SK-N-SH (cell line): ENCODE measurements at regions not wholly inside any gene's neighbourhood (a gene's known extent, or its start where the extent isn't known, plus 50 kb on each side); places are given as distances from the start of the nearest gene placed in this dataset.

Source experiments
- CTCF ChIA-PET: fragments of 300-600, 350-600 bp; formaldehyde crosslinking; extraction: SDS; loops from one replicate; lab custom pipeline; 2021; lab: Yijun Ruan, JAX
- POLR2A ChIA-PET: fragments of 350-600 bp; sonication (Branson Sonifier 250); formaldehyde crosslinking; extraction: SDS; loops from one replicate; lab custom pipeline; 2020; ENCODE audit warnings: antibody characterized with exemption, inconsistent platforms; lab: Yijun Ruan, JAX
- DNase-seq: peaks from one replicate; pipeline ENCODE4 v3.0.0; 2012
- H2AFZ ChIP-seq: fragments of 200-600 bp; sonication (generic); 2 replicates; pipeline ENCODE4 v1.8.1; 2016; ENCODE audit warnings: antibody characterized with exemption, mild to moderate bottlenecking, low read depth
- H3F3A ChIP-seq: fragments of 200-600 bp; sonication (generic); replicated peaks from 2 replicates; pipeline ENCODE3; 2016; ENCODE audit warnings: antibody characterized with exemption, mild to moderate bottlenecking; ENCODE audit not compliant: insufficient read depth
- H3K27ac ChIP-seq, 2 experiments: fragments of 200-500 bp in 1 of 2; fragments of 200-600 bp in 1 of 2; sonication (Bioruptor generic) in 1 of 2; sonication (generic), shearing (Covaris generic) in 1 of 2; 2 replicates each; pipeline versions ENCODE4 v1.5.1 to v1.6.1; 2014 to 2016; ENCODE audit warnings: low read depth in 2 of 2, inconsistent platforms in 1 of 2, low read length in 1 of 2, mild to moderate bottlenecking in 1 of 2, mixed read lengths in 1 of 2
- H3K27me3 ChIP-seq: fragments of 200-600 bp; sonication (generic), shearing (Covaris generic); 2 replicates; pipeline ENCODE4 v1.6.1; 2016; ENCODE audit warnings: mixed run types; ENCODE audit not compliant: insufficient read depth
- H3K36me3 ChIP-seq, 2 experiments: fragments of 200-500 bp in 1 of 2; fragments of 200-600 bp in 1 of 2; sonication (Bioruptor generic) in 1 of 2; sonication (generic) in 1 of 2; replicated peaks in 1 of 2; 2 replicates each; pipeline versions ENCODE3 to v1.5.1; 2014 to 2016; ENCODE audit warnings: low read length in 1 of 2, mild to moderate bottlenecking in 1 of 2; ENCODE audit not compliant: insufficient read depth in 2 of 2, control insufficient read depth in 1 of 2
- H3K4me1 ChIP-seq, 2 experiments: fragments of 200-500 bp in 1 of 2; fragments of 200-600 bp in 1 of 2; sonication (Bioruptor generic) in 1 of 2; sonication (generic), shearing (Covaris generic) in 1 of 2; 2 replicates each; pipeline versions ENCODE4 v1.5.1 to v1.6.1; 2014 to 2016; ENCODE audit warnings: low read depth in 1 of 2, low read length in 1 of 2, mixed run types in 1 of 2; ENCODE audit not compliant: insufficient read depth in 2 of 2, control insufficient read depth in 1 of 2
- H3K4me2 ChIP-seq: fragments of 200-600 bp; sonication (generic), shearing (Covaris generic); 2 replicates; pipeline ENCODE4 v1.6.1; 2017; ENCODE audit warnings: mixed run types
- H3K4me3 ChIP-seq, 2 experiments: fragments of 200-500 bp in 1 of 2; fragments of 200-600 bp in 1 of 2; sonication (Bioruptor generic) in 1 of 2; sonication (generic), shearing (Covaris generic) in 1 of 2; 2 replicates each; pipeline versions ENCODE4 v1.5.1 to v1.8.1; 2014 to 2016; ENCODE audit warnings: low read depth in 2 of 2, inconsistent platforms in 1 of 2, low read length in 1 of 2, mild to moderate bottlenecking in 1 of 2, mixed read lengths in 1 of 2, moderate library complexity in 1 of 2
- H3K79me2 ChIP-seq: fragments of 200-600 bp; sonication (generic); 2 replicates; pipeline ENCODE4 v1.8.1; 2017; ENCODE audit warnings: mild to moderate bottlenecking; ENCODE audit not compliant: insufficient read depth
- H3K9ac ChIP-seq: fragments of 200-600 bp; sonication (generic); 2 replicates; pipeline ENCODE4 v1.6.1; 2017; ENCODE audit warnings: mixed run types
- H3K9me2 ChIP-seq: fragments of 200-600 bp; sonication (generic); 2 replicates; pipeline ENCODE4 v1.6.1; 2017; ENCODE audit warnings: mixed run types
- H3K9me3 ChIP-seq: fragments of 200-600 bp; sonication (generic); 2 replicates; pipeline ENCODE4 v1.6.1; 2017; ENCODE audit warnings: mixed run types, mild to moderate bottlenecking, moderate library complexity
- H4K20me1 ChIP-seq: fragments of 200-600 bp; sonication (generic); 2 replicates; pipeline ENCODE4 v1.6.1; 2017; ENCODE audit warnings: mild to moderate bottlenecking, mixed run types; ENCODE audit not compliant: insufficient read depth
- ELF1 ChIP-seq: IDR thresholded peaks from 2 replicates; pipeline ENCODE4 v1.4.0; 2012
- FOXM1 ChIP-seq: IDR thresholded peaks from 2 replicates; pipeline ENCODE4 v1.4.0; 2012; ENCODE audit warnings: low read depth, mild to moderate bottlenecking
- GABPA ChIP-seq: IDR thresholded peaks from 2 replicates; pipeline ENCODE4 v1.4.0; 2012; ENCODE audit warnings: low read depth, mild to moderate bottlenecking
- JUND ChIP-seq: IDR thresholded peaks from 2 replicates; pipeline ENCODE4 v1.4.0; 2012
- MEF2A ChIP-seq: IDR thresholded peaks from 2 replicates; pipeline ENCODE4 v1.4.0; 2012; ENCODE audit warnings: low read depth, borderline replicate concordance
- NFIC ChIP-seq: IDR thresholded peaks from 2 replicates; pipeline ENCODE4 v1.4.0; 2012; ENCODE audit warnings: borderline replicate concordance
- NRF1 ChIP-seq: IDR thresholded peaks from 2 replicates; pipeline ENCODE4 v1.6.1; 2012; ENCODE audit warnings: low read depth, mild to moderate bottlenecking, low read length
- RAD21 ChIP-seq: IDR thresholded peaks from 2 replicates; pipeline ENCODE4 v1.6.1; 2012; ENCODE audit warnings: mild to moderate bottlenecking, low read length
- RCOR1 ChIP-seq: fragments of 150-350 bp; IDR thresholded peaks from 2 replicates; pipeline ENCODE4 v1.6.1; 2017; ENCODE audit warnings: antibody characterized with exemption, low read length
- RFX5 ChIP-seq: IDR thresholded peaks from 2 replicates; pipeline ENCODE4 v1.6.1; 2012; ENCODE audit warnings: mild to moderate bottlenecking, improper control_type of control experiment, low read length
- SIN3A ChIP-seq: IDR thresholded peaks from 2 replicates; pipeline ENCODE4 v1.6.1; 2012; ENCODE audit warnings: low read depth, mild to moderate bottlenecking, low read length, moderate library complexity, borderline replicate concordance
- SMC3 ChIP-seq: IDR thresholded peaks from 2 replicates; pipeline ENCODE4 v1.6.1; 2012; ENCODE audit warnings: low read depth, low read length, improper control_type of control experiment
- TAF1 ChIP-seq: IDR thresholded peaks from 2 replicates; pipeline ENCODE4 v1.6.1; 2012; ENCODE audit warnings: low read depth, mild to moderate bottlenecking, low read length, moderate library complexity, borderline replicate concordance
- WGBS: methylation state at CpG from one replicate; pipeline ENCODE4 v1.1.6; 2017; ENCODE audit warnings: low lambda C conversion rate; 5-methylcytosine and 5-hydroxymethylcytosine counted together
- TF ChIP-seq, protein P1 (sequence below): fragments of 150-350 bp; IDR thresholded peaks from 2 replicates; pipeline ENCODE4 v1.6.1; 2017; ENCODE audit warnings: antibody characterized with exemption, low read length, low read depth, borderline replicate concordance
- TF ChIP-seq, protein P2 (sequence below): fragments of 200-600 bp; sonication (generic); IDR thresholded peaks from 2 replicates; pipeline ENCODE4 v1.6.1; 2017; ENCODE audit warnings: antibody characterized with exemption, mild to moderate bottlenecking, moderate library complexity

DNA sequence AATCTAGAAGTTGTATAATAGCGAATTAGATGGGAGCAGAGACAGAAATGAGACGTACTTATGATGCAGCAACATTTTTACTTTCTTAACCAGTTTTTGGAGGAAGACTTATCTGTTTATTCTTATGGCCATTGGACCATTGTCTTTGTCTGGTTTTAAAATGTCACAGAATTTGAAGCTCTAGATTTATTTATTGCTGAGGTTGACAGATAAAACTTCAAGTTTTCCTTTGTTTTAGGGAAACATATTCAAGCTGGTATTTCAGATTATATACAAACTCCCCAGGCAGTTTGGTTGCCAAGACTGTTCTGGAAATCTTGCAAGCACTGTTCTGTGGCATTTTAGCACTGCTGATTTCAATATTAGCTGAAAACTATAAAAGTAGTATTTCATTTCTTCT, 1021.7 kb downstream of the GALC start:
- DNase-seq: no peak
- ChIA-PET CTCF (interaction anchor here (1.2 kb wide), 1 partner anchor 11 kb away, joined by 3 read pairs; no protein-coding TSS in a partner anchor), POLR2A (no interaction called here)
- TF ChIP-seq FOXM1 (no peak), GABPA (no peak), ELF1 (no peak), JUND (no peak), NRF1 (no peak), MEF2A (no peak), NFIC (no peak)
- TF ChIP-seq, protein P1, sequence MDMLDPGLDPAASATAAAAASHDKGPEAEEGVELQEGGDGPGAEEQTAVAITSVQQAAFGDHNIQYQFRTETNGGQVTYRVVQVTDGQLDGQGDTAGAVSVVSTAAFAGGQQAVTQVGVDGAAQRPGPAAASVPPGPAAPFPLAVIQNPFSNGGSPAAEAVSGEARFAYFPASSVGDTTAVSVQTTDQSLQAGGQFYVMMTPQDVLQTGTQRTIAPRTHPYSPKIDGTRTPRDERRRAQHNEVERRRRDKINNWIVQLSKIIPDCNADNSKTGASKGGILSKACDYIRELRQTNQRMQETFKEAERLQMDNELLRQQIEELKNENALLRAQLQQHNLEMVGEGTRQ: no peak
- H3K27ac ChIP-seq: no peak overlapping the region
- H3K9me2 ChIP-seq: no peaks in the 10 kb centered on the region
- no peak overlapping the region for H3K4me3 ChIP-seq
- no peaks in the 10 kb centered on the region for H3K4me1 ChIP-seq
- no peaks in the 10 kb centered on the region for H3F3A ChIP-seq
- H2AFZ ChIP-seq: no peak overlapping the region
- H4K20me1 ChIP-seq: no peaks in the 10 kb centered on the region
- H3K79me2 ChIP-seq: no peaks in the 10 kb centered on the region
- H3K27me3 ChIP-seq: no peaks in the 10 kb centered on the region
- no peaks in the 10 kb centered on the region for H3K9me3 ChIP-seq
- H3K9ac ChIP-seq: no peak overlapping the region
- WGBS: 0% methylated on average over 2 of the region's 2 CpGs
- no peaks in the 10 kb centered on the region for H3K36me3 ChIP-seq
- no peak overlapping the region for H3K4me2 ChIP-seq

DNA sequence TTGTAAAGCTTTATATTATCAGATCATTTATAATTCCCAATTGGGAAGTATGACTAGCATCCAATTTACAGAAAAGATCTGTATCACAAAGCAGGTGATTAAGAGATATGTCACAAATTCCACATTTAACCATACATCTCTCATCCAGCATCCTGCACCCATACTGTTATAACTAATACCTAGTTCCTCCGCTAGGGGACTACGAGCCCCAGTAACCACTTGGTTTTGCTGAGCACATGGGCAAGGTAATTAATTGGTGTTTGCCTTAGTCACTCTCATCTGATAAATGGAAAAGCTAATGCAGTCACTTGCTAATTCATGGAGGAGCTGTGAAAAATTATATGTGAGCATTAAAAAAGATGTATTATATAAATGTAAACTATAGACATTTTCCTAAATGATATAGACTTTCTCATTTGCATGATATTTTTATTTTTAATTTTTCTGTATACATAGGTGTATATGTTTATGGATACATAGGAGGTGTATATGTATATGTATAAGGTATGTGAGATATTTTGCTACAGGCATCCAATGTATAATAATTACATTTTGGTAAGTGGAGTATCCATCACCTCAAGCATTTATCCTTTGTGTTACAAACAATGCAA, 1031.8 kb downstream of the GALC start:
- Histone ChIP-seq H3K4me1 (no peaks in the 10 kb centered on the region), H3K27ac (no peak overlapping the region), H3K4me2 (no peak overlapping the region), H3K9me3 (no peaks in the 10 kb centered on the region), H3K9ac (no peak overlapping the region), H3K9me2 (no peaks in the 10 kb centered on the region), H3F3A (no peaks in the 10 kb centered on the region), H4K20me1 (no peaks in the 10 kb centered on the region), H3K79me2 (no peaks in the 10 kb centered on the region), H3K27me3 (no peaks in the 10 kb centered on the region), H3K36me3 (no peaks in the 10 kb centered on the region), H3K4me3 (no peak overlapping the region; a peak in 1 of 4 replicates), H2AFZ (no peak overlapping the region)
- peak; percentile 29 for DNase-seq
- TF ChIP-seq SIN3A: no peak
- TF ChIP-seq, protein P2, sequence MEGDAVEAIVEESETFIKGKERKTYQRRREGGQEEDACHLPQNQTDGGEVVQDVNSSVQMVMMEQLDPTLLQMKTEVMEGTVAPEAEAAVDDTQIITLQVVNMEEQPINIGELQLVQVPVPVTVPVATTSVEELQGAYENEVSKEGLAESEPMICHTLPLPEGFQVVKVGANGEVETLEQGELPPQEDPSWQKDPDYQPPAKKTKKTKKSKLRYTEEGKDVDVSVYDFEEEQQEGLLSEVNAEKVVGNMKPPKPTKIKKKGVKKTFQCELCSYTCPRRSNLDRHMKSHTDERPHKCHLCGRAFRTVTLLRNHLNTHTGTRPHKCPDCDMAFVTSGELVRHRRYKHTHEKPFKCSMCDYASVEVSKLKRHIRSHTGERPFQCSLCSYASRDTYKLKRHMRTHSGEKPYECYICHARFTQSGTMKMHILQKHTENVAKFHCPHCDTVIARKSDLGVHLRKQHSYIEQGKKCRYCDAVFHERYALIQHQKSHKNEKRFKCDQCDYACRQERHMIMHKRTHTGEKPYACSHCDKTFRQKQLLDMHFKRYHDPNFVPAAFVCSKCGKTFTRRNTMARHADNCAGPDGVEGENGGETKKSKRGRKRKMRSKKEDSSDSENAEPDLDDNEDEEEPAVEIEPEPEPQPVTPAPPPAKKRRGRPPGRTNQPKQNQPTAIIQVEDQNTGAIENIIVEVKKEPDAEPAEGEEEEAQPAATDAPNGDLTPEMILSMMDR: peak; percentile 72
- no peak for TF ChIP-seq RCOR1
- TF ChIP-seq TAF1: no peak
- peak; percentile 59 for TF ChIP-seq RAD21
- TF ChIP-seq RFX5: no peak
- peak; percentile 34; the same call in 1 of the 2 replicates for TF ChIP-seq SMC3
- WGBS: 0% methylated on average over 2 of the region's 2 CpGs
- POLR2A ChIA-PET: no interaction called here
- CTCF ChIA-PET: interaction anchor here (0.6 to 1.4 kb wide), 11 partner anchors 9 to 655 kb away, joined by 3 to 9 read pairs (median 3); no protein-coding TSS in a partner anchor
